ENCODE measurements at regions not wholly inside any gene's neighbourhood (a gene's known extent, or its start where the extent isn't known, plus 50 kb on each side); places are given as distances from the start of the nearest gene placed in this dataset.

DNA sequence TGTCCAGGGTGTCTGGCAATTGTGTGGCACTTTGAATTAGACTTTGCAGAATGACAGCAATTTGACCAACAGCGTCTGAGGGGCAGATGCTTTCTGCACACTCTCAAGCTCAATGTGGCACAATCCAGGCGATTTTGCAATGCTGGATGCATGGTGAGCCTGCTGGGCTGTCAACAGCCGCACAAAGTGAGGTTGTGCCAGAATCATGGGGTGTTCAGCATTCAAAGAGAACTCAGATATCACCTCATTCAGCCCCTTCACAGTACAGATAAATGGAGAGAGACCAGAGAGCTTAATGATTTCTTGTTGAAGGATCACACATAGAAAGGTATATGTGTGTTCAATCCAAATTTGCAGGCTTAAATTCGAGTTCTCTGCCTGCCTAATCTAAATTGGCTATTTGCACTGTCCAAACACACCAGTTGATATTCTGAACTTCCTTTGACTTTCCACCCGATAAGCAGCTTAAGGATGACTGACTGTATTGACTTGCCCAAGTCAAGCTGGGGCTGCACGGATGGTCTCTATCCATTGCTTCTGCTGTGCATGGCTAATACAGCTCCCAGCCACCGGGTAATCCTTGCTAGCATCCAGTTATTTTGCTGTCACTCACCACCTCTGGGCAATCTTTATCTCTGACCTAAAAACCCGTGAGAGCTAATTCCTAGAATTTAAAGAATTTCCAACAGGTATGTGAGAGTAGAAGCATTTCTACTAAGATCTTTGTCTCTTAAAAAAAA, 157.9 kb upstream of the TAS2R1 start (continued):
- TF ChIP-seq RXRA (IDR thresholded peaks at IDR 0.05; ENCODE audit: insufficient read depth, low read depth, low read length) (no peak), CHD1 (IDR thresholded peaks at IDR 0.05; ENCODE audit: low read depth, low read length) (no peak), TBP (IDR thresholded peaks at IDR 0.05; ENCODE audit: low read depth, low read length) (no peak), POLR2A (IDR thresholded peaks at IDR 0.05; ENCODE audit: control extremely low read depth in 1 of 2, low read depth in 2 of 2, low read length in 2 of 2) (no peak), CBX5 (IDR thresholded peaks at IDR 0.05; ENCODE audit: low read depth, low read length) (no peak)
